GM19351 (cell line): ENCODE measurements at regions not wholly inside any gene's neighbourhood (a gene's known extent, or its start where the extent isn't known, plus 50 kb on each side); places are given as distances from the start of the nearest gene placed in this dataset.
"Not testable (repeated sequence)": the region's sequence is repeated elsewhere in the genome, so short reads cannot be mapped to it uniquely, and the experiment has no call there.

Experiments used
- ATAC-seq: cut with Tn5 transposase; IDR thresholded peaks from one replicate; pipeline ENCODE4 v1.9.1; 2021; ENCODE audit warnings: mild to moderate bottlenecking, moderate library complexity; ENCODE audit not compliant: unreplicated experiment

GRCh38 chr13:80523134-80523533 lies 182.2 kb upstream of the SPRY2 start:
- ATAC-seq = no peak

GRCh38 chr13:80522463-80522862 lies 181.5 kb upstream of the SPRY2 start:
- ATAC-seq = not testable (repeated sequence)

GRCh38 chr13:80516818-80517348 lies 176.0 kb upstream of the SPRY2 start:
- no peak for ATAC-seq

- ATAC-seq = no peak
Measured at GRCh38 chr13:80515296-80515695, 174.4 kb upstream of the SPRY2 start.

GRCh38 chr13:80513196-80513595 lies 172.3 kb upstream of the SPRY2 start:
- ATAC-seq = no peak

- no peak for ATAC-seq
Measured at GRCh38 chr13:80510686-80511085, 169.8 kb upstream of the SPRY2 start.

- ATAC-seq = no peak
Measured at GRCh38 chr13:80509264-80509663, 168.3 kb upstream of the SPRY2 start.

GRCh38 chr13:80508031-80508430 lies 167.1 kb upstream of the SPRY2 start:
- ATAC-seq = no peak

GRCh38 chr13:80504453-80504852 lies 163.5 kb upstream of the SPRY2 start:
- no peak for ATAC-seq

- no peak for ATAC-seq
Measured at GRCh38 chr13:80502359-80502758, 161.4 kb upstream of the SPRY2 start.

GRCh38 chr13:80501556-80501955 lies 160.6 kb upstream of the SPRY2 start:
- ATAC-seq = no peak

GRCh38 chr13:80499536-80500290 lies 158.8 kb upstream of the SPRY2 start:
- ATAC-seq = no peak

- ATAC-seq = no peak
Measured at GRCh38 chr13:80498433-80498832, 157.5 kb upstream of the SPRY2 start.

- ATAC-seq = no peak
Measured at GRCh38 chr13:80497978-80498377, 157.1 kb upstream of the SPRY2 start.

GRCh38 chr13:80497439-80497838 lies 156.5 kb upstream of the SPRY2 start:
- no peak for ATAC-seq

- no peak for ATAC-seq
Measured at GRCh38 chr13:80496721-80497397, 155.9 kb upstream of the SPRY2 start.

GRCh38 chr13:80490491-80490943 lies 149.6 kb upstream of the SPRY2 start:
- not testable (repeated sequence) for ATAC-seq

- ATAC-seq = no peak
Measured at GRCh38 chr13:80486402-80486801, 145.5 kb upstream of the SPRY2 start.

GRCh38 chr13:80483157-80483556 lies 142.2 kb upstream of the SPRY2 start:
- ATAC-seq = no peak

GRCh38 chr13:80481588-80481987 lies 140.7 kb upstream of the SPRY2 start:
- no peak for ATAC-seq

- ATAC-seq = peak; percentile 44
Measured at GRCh38 chr13:80477661-80478443, 136.9 kb upstream of the SPRY2 start.
